ENCODE measurements at regions not wholly inside any gene's neighbourhood (a gene's known extent, or its start where the extent isn't known, plus 50 kb on each side); places are given as distances from the start of the nearest gene placed in this dataset.

GRCh38 chr9:75483636-75484035, 395.3 kb downstream of the OSTF1 start:
- Histone ChIP-seq H2AFZ (ENCODE audit: low read depth) (no peak overlapping the region), H3K9ac (no peak overlapping the region), H3K4me2 (no peak overlapping the region), H3K4me3 (IDR thresholded peaks at IDR 0.05; ENCODE audit: insufficient read depth, low read depth, low read length) (no peak overlapping the region), H3K79me2 (ENCODE audit: insufficient read depth, low read depth) (no peaks in the 10 kb centered on the region), H3K4me1 (ENCODE audit: low read depth, poor library complexity, severe bottlenecking) (no peaks in the 10 kb centered on the region), H3K27me3 (ENCODE audit: insufficient read depth, low read depth) (no peaks in the 10 kb centered on the region), H3K36me3 (ENCODE audit: insufficient read depth) (no peaks in the 10 kb centered on the region), H3K27ac (no peak overlapping the region), H4K20me1 (ENCODE audit: insufficient read depth) (no peaks in the 10 kb centered on the region)
- TF ChIP-seq CTCF (conservative IDR thresholded peaks at IDR 0.05; ENCODE audit: low read depth, low read length), result no peak

GRCh38 chr9:75487856-75488718, 399.8 kb downstream of the OSTF1 start:
- no peaks in the 10 kb centered on the region; the same call in 1 of the 2 replicates for H4K20me1 ChIP-seq (ENCODE audit: insufficient read depth)
- no peak overlapping the region for H3K9ac ChIP-seq
- no peak overlapping the region for H3K27ac ChIP-seq
- H3K36me3 ChIP-seq (ENCODE audit: insufficient read depth), result no peaks in the 10 kb centered on the region
- H2AFZ ChIP-seq (ENCODE audit: low read depth), result no peak overlapping the region
- H3K4me3 ChIP-seq (IDR thresholded peaks at IDR 0.05; ENCODE audit: insufficient read depth, low read depth, low read length), result no peak overlapping the region
- no peak overlapping the region for H3K4me2 ChIP-seq
- H3K79me2 ChIP-seq (ENCODE audit: insufficient read depth, low read depth), result no peaks in the 10 kb centered on the region
- H3K27me3 ChIP-seq (ENCODE audit: insufficient read depth, low read depth), result no peaks in the 10 kb centered on the region
- no peak for TF ChIP-seq CTCF (conservative IDR thresholded peaks at IDR 0.05; ENCODE audit: low read depth, low read length)
- H3K4me1 ChIP-seq (ENCODE audit: low read depth, poor library complexity, severe bottlenecking), result no peaks in the 10 kb centered on the region

GRCh38 chr9:75488719-75489110, 400.4 kb downstream of the OSTF1 start:
- Histone ChIP-seq H3K9ac (no peak overlapping the region), H3K79me2 (ENCODE audit: insufficient read depth, low read depth) (no peaks in the 10 kb centered on the region)
- TF ChIP-seq CTCF (conservative IDR thresholded peaks at IDR 0.05; ENCODE audit: low read depth, low read length), result no peak

GRCh38 chr9:75490326-75490725, 400.1 kb upstream of the PCSK5 start:
- no peak overlapping the region for H2AFZ ChIP-seq (ENCODE audit: low read depth)
- H3K9ac ChIP-seq, result no peak overlapping the region
- no peak overlapping the region for H3K4me2 ChIP-seq
- no peaks in the 10 kb centered on the region for H3K4me1 ChIP-seq (ENCODE audit: low read depth, poor library complexity, severe bottlenecking)
- TF ChIP-seq CTCF (conservative IDR thresholded peaks at IDR 0.05; ENCODE audit: low read depth, low read length), result no peak
- H3K4me3 ChIP-seq (IDR thresholded peaks at IDR 0.05; ENCODE audit: insufficient read depth, low read depth, low read length), result no peak overlapping the region
- H3K27me3 ChIP-seq (ENCODE audit: insufficient read depth, low read depth), result no peaks in the 10 kb centered on the region
- no peaks in the 10 kb centered on the region; the same call in 1 of the 2 replicates for H4K20me1 ChIP-seq (ENCODE audit: insufficient read depth)
- no peak overlapping the region for H3K27ac ChIP-seq
- no peaks in the 10 kb centered on the region for H3K36me3 ChIP-seq (ENCODE audit: insufficient read depth)
- no peaks in the 10 kb centered on the region for H3K79me2 ChIP-seq (ENCODE audit: insufficient read depth, low read depth)

More at GRCh38 chr9:75488719-75489110, 400.4 kb downstream of the OSTF1 start:
- Histone ChIP-seq H2AFZ (ENCODE audit: low read depth) (no peak overlapping the region), H3K27ac (no peak overlapping the region), H3K27me3 (ENCODE audit: insufficient read depth, low read depth) (no peaks in the 10 kb centered on the region), H3K4me3 (IDR thresholded peaks at IDR 0.05; ENCODE audit: insufficient read depth, low read depth, low read length) (no peak overlapping the region), H4K20me1 (ENCODE audit: insufficient read depth) (no peaks in the 10 kb centered on the region; the same call in 1 of the 2 replicates), H3K36me3 (ENCODE audit: insufficient read depth) (no peaks in the 10 kb centered on the region), H3K4me2 (no peak overlapping the region), H3K4me1 (ENCODE audit: low read depth, poor library complexity, severe bottlenecking) (no peaks in the 10 kb centered on the region)
